NCI-H2029 treated with DMSO at 0.1 percent for 48 hours (cell line): ENCODE measurements at regions not wholly inside any gene's neighbourhood (a gene's known extent, or its start where the extent isn't known, plus 50 kb on each side); places are given as distances from the start of the nearest gene placed in this dataset.
"Not testable (repeated sequence)": the region's sequence is repeated elsewhere in the genome, so short reads cannot be mapped to it uniquely, and the experiment has no call there.

Experiments used
- DNase-seq: peaks from one replicate; lab custom pipeline; 2025; lab: John Stamatoyannopoulos, UW

DNA sequence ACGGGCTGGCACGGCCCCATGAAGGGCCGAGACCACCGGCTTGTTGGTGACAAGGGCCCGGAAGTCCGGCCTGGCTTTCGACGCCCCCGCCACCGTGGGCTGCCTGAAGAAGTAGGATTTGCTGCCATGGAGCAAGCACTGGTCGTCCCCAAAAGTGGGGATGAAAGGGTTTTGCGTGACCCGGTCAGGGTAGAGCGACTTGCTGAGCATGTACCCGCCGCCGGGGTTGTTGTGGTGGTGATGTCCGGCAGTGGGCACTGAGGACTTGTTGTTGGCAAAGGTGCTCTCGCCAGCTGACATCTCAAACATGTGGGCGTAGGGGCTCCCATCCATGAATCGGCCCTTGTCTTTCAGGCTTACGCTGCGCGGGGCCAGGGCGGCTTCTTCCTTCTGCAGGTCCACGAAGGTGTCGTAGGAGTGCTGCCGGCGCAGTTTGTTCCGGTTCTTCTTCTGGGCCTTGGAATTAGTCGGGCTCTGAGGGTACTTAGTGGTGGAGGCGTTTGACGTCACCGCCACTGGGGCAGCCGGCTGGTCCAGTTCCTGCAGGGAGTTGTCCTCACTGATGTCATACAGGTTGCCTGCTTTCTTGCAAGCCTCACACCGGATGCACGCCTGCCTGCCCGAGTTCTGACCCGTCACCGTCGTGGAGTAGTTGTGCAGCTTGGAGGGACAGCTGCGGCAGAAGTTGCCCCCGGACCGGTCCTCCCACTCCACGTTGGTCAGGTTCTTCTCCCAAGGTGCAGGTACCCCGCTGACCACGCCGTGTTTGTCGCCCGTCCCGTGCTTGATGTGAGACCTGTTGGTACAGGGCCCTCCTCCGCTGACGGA lies 366.6 kb downstream of the EMP1 start:
- no peak for DNase-seq

DNA sequence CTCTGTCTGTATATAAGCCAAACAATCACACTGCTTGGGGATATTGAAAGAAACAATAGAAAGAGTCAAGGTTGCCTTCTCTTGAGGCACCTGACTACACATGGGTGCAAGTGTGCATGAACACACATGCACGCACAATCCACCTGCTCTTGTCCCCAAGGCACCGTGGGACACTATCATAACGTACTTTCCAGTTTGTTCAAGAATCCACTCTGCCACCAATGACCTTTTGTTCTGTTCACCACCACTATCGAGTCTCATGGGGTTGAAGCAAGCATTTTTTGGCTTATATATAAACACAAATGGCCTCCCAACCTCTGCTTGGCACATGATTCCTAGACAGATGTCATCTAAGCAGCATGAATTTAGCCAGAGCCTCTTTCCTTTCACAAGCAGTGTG lies 365.4 kb downstream of the EMP1 start:
- no peak for DNase-seq

DNA sequence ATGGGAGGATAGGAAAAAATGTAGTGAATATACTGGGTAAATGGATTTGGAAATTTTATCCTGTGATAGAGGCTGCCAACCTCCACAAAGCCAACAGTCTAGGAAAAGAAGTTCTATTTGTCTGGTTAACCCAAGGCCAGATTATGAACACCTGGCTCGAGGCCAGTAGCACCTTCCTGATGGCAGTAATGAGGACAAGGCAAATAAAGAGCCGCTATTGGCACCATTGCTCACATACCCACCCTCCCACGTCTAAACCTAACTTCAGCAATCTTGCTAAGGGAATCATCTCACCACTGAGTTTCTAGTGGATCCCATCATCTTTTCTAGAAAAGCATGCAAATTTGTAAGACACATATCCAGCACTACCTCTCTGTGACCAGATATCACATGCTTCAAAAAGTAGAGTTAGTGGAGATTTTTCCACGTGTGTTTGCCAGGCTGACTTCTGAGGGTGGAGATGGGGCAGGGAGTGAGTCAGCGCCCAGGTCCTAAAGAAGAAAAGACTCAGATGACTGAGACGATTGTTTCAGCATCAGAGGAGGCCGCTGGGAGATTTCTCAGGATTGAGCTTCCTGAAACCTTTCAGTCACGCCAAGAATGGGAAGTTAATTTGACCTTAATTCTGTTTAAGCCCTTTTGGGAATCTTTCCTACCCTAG lies 362.9 kb downstream of the EMP1 start:
- no peak for DNase-seq

DNA sequence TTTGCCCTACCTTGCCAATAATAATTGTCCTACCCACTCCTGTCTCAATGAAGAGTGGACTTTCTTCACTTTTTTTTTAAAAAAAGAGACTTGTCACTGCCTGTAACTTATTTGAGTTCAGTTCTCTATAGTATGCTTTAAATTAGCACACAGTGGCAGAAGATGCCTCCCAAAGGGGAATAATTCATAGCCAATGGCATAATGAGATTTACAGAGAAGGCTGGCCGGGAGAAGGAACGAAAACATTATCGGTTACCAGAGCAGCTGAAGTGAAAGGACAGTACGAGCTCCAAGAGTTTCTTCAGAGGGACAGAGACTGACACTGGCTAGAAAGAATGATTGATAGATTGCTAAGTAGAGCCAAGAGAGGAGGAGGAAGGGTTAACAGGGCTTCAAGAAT lies 356.3 kb downstream of the EMP1 start:
- DNase-seq: no peak

DNA sequence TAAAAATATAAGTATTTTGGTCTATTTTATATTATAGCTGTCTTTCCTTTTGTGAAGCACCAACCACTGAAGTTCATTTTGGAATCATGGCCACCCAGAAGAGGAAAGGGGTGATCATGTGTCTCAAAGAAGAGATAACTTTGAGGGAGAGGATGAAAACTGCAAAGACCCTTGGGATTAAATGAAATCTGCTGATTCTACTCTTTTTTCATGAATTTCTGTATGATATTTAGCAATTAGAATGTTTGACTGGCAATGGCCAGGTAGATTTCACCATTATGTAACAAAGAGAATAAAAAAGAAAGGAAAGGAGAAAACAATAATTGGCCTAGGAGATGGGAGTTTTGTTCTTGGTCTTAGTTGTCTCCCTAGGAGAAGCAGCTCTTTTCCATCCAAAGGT lies 350.8 kb downstream of the EMP1 start:
- DNase-seq: no peak

DNA sequence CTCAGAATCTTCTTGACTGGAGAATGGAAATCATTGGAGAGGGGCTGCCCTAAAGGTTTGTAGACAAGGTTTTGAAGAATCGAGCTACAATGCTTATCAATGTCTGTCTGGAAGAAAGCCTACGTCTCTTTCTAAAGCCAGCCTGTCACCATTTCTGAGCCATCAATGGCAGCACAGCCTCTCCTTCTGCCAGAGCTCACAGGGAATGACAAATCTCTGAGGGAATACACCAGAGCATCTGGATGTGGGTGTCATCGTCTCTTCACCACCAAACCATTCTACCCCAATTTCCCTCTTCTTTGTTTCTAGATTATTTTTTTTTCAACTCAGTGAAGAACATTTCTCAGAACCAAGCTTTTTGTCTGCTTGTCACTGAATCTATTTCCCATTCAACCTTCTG lies 349.7 kb downstream of the EMP1 start:
- DNase-seq: no peak

DNA sequence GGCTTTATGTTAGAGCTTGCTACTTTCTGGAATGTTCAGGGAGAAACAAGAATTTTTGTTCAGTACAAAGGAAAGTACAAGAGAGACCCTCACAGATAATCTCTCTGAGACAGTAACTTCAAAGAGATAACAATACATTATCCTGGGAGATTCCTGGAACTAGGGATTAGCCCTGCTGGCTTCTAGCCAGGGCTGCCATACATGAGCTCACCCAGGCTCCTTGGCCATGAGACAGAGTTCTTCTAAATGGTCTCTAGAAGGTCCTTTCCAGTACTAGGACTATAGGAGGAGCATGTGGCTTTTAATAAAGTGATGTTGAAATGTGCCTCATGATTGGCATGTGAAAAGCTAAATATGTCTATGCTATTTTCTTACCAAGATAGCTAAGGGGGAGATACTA lies 342.5 kb downstream of the EMP1 start:
- no peak for DNase-seq

DNA sequence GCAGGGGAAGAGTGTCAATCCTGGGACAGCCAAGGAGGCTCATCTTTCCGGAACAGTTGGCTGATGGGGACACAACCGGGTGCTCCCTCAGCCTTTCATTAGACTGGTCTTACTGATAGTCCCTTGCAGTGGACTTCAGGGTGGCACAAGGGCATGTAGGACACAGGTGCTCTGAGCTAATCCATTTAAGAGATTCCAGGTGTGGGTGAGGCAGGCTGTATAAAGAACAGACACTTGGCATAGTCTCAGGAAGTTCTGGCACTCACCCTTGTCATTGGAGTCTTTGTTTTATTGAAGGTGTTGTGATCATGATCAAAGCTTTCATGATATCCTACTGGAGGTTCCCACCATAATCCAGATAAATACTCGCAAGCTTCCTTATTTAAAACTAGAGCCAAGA lies 341.6 kb downstream of the EMP1 start:
- no peak for DNase-seq

DNA sequence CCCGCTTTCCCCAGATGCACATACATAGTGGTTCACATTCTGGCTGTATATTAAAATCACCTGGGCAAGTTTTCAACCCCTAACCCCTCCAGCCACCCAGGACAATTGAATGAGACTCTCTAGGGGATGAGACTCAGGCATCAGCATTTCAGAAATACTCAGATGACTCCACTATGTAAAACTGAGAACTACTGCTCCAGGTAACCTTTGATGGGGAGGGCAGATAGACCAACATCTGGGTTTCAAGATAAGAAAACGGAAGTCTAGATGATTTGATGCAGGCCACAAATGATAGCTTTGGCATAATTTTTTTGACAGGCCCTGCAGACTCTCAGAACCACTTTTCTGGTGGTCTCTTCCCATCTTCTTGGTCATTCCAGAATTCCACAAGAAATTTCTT lies 341.1 kb downstream of the EMP1 start:
- DNase-seq: no peak

DNA sequence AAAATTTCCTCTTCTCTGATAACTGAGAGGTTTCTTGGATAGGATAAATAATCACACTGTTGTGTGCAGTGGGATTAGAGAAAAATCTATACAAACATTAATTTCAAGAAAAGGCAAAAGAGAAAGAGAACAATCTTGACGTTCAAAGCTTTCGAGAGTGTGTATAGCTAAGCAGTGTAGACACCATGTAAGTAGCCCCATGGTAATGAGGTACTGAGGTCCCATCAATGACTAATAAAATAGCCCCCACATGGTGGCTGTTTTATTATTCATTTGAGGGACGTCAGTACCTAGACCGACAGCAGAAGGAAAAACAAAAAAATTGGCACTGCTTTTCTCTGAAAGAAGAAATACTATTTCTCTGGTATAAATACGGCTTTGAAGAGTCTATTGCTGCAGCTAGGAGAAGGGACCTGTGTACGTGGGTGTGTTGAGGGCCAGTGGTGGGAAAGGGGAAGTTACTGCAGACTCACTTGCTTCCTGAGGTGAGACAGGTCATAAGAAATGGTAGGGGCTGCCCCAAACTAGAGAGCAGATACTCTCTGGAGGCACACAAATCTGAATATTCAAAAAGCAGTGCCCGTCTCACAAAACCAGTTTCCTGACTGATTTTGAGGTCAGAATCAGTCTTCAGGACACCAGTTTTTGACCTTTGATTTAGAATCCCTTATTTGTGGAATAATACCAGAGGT lies 339.8 kb downstream of the EMP1 start:
- DNase-seq: no peak

DNA sequence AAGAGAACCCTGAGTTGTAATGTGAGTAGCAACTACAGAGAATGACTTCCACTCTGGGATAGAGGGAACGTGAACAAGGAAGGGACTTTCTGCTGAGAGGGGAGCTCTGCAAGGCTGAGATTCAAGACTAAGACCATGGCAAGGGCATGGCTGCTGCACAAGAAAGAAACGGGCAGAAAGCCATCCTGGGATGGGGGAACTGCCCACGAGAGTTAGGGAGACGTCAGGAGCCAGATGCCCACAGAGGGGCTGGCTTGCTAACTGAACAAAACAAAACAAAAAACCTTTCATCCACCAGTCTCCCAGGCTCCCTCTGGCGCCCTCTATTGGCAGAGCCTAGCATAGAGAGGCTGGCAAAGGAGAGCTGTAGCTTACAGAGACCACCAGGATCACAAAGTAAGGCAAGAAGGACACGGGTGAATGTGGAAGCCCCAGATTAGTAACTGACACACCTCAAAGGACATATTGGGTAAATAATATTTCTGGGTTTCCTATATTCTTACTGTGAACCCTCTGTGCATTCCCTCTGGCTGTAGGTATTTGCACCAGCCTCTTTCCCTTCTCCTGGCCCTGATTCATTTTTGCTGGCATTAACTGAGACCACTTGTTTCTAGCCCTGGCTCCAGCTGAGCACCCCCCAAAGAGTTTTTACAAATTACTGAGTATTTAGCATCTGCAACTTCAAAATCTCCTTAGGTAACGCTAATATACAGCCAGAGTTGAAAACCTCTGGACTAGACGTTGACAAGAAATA lies 338.3 kb downstream of the EMP1 start:
- DNase-seq: peak; percentile 35

DNA sequence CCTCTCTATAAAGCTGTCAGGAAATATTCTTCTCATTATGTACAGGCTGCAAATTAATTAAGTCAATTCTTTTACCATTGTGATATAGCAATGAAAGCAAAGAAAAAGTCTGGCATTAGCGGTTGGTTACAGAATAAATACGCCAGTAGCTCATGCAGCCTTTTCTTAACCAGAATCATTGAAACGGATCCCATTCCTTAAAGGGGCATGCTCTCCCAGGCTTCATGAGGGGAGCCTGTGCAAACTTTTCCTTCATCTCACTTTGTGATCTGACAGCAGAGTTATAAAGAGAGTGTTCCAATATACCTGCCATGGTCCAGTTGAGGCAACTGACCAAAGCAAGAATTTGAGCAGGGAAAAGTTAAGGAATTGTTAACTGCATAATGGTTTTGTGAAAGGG lies 337.7 kb downstream of the EMP1 start:
- DNase-seq: no peak

DNA sequence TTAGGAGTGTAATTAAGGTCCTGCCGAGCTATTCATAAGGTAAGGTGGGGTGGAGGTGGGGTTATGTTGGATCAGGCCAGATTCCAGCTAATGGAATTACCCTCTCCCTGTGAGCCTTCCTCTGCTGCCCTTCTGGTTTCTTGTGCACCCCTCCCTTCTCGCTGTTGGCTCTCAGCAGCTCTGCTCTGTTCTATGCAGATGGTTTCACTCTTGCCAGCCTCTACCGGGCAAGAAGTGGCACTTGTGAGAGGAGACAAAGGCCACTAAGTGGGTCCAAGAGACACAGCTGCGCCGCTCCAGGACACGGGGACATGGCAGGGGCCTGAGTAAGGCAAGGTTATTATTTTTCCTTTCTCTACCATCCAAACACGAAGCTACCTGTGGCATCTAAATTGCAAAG lies 334.4 kb downstream of the EMP1 start:
- DNase-seq: peak; percentile 6

DNA sequence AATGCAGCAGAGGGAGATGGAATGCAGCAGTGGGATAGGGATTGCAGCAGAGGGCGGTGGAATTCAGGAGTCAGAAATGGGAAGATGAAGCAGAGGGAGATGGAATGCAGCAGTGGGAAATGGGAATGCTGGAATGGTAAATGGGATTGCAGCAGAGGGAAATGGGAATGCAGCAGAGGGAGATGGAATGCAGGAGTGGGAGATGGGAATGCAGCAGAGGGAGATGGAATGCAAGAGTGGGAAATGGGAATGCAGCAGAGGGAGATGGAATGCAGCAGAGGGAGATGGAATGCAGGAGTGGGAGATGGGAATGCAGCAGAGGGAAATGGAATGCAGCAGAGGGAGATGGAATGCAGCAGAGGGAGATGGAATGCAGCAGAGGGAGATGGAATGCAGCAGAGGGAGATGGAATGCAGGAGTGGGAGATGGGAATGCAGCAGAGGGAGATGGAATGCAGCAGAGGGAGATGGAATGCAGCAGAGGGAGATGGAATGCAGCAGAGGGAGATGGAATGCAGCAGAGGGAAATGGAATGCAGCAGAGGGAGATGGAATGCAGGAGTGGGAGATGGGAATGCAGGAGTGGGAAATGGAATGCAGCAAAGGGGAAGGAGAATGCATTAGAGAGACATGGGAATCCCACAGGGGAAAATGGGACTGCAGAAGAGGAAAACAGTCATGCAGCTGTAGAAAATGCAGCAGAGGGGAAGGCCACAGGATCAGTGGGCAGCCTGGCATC lies 329.8 kb downstream of the EMP1 start:
- DNase-seq: not testable (repeated sequence)

DNA sequence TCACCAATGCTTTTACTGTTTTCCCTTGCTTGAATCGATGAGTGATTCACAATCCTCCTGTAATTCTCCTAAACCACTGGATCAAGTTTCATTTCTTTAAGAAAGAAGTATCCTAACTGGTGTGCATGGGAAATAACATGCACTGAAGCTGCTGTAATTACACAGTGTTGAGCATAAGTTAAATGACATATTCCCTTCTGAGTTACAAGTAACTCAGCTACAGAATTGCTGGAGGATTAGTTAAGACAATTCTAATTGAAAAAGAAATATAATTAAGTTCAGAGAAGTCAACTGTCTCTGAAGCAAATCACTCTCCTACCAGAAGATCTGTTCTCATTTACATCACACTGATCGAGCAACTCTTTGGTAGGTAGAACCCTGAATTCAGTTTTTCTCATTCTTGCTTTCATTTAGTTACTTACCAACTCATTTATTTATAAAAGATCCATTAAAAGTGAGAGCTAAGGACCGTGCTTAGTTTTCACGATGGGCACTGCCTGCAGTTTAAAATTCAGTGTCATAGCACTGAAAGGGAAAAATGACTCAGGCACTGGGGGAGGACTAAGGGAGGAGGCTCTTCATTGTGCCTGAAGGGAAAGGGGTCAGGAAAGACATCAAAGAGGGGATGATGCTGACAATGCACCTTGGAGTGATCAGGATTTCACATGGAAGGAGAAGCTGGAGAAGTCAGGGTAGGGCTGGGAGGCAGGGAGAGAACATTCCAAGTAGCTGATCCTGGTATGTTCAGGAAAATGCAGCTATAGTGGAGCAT lies 327.2 kb downstream of the EMP1 start:
- DNase-seq: no peak

DNA sequence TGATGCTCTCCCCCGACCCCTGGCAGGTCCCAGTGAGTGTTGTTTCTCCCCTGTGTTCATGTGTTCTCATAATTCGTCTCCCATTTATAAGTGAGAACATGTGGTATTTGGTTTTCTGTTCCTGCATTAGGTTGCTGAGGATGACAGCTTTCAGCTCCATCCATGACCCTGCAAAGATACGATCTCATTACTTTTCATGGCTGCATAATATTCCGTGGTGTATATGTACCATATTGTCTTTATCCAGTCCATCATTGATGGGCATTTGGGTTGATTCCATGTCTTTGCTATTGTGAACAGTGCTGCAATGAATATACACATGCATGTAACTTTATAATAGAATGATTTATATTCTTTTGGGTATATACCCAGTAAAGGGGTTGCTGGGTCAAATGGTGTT lies 321.5 kb downstream of the EMP1 start:
- DNase-seq: not testable (repeated sequence)

DNA sequence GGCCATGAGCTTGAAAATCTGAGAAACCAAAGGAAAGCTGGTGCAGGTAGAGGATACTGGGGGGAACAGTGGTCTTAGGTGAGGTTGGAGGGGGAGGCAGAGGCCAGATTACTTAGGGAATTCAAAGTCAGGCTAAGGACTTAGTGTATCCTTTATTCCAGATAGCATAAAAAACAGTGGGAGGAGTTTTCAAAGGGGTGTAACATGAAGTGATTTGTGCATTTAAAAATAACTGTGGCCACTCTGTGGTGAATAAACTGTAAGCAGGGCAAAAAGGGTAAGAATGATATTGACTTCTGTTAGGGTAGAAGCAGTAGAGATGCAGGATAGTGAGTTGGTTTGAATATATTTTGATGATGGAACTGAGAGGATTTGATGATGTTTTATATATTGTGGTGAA lies 313.2 kb downstream of the EMP1 start:
- no peak for DNase-seq

DNA sequence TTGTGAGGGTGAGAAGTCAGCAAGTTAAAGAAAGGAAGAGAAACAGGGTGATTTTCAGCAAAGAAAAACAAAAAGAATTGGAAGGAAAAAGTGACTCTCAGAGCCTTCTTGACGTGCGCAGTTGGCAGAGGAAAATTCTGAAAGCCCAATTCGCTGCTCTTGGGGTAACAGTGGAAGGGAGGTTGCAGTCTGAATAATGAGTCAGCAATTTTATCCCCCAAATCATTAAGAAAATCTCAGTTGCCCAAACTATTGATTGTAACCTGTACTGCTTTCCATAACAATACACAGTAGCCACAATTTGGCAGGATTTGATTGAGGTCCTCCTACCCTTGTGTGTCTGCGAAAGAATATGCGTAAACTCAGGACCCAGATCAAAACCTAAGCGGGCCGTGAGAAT lies 309.1 kb downstream of the EMP1 start:
- no peak for DNase-seq

DNA sequence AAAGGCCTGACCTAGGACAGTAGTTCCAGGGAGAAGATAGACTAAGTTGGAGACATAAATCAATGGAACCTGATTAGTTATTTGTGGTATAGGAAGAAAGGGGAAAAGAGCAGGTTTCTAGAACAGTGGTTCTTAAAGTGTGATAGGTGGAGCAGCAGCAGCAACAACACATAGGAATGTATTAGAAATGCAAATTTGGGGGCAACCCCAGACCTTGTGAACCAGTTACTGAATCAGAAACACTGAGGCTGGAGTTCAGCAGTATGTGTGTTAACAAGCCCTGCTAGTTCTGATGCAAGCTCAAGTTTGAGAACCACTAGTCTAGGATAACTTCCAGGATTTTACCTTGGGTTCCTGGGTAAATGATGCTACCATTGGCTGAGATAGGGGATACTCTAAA lies 308.7 kb downstream of the EMP1 start:
- no peak for DNase-seq

DNA sequence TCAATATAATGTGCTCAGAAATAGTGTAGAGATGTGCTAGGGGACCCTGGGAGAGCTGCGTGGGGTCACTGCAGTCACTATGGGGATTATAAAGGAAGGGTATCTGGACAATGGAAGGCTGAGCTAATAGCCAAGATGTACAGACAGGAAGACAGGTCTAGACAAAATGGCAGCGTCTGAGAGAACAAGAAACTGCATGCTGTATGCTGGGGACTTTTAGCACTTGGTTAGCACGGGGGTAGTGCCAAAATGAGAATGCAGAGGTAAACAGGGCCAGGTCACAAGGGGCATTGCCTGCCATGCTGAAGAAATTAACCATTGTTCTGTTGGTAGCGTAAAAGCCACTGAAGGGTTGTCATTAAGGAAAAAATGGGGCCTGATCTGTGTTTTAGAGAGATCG lies 308.2 kb downstream of the EMP1 start:
- DNase-seq: no peak

DNA sequence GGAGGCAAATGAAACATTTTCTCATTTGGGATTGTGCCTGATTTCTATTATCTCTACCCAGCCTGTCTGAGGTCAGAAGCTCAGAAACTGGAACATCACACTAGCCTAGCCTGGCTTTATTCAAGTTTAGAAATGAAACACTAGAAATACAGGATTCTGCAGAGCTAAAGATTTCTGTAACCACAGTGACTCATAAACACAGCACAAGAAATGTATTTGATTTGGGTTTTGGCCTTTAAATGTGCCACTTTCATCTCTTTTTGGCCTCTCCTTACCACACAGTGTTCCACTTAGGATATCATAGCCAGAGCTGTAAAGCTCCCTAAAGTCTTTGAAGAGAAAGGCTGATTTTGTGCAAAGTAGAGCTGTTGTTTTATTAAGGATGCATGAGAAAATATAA lies 307.5 kb downstream of the EMP1 start:
- DNase-seq: no peak
